HG03460 (cell line): ENCODE measurements at regions not wholly inside any gene's neighbourhood (a gene's known extent, or its start where the extent isn't known, plus 50 kb on each side); places are given as distances from the start of the nearest gene placed in this dataset.

ENCODE experiments used
- ATAC-seq: cut with Tn5 transposase; IDR thresholded peaks from one replicate; pipeline ENCODE4 v1.9.1; 2021; ENCODE audit not compliant: unreplicated experiment

DNA sequence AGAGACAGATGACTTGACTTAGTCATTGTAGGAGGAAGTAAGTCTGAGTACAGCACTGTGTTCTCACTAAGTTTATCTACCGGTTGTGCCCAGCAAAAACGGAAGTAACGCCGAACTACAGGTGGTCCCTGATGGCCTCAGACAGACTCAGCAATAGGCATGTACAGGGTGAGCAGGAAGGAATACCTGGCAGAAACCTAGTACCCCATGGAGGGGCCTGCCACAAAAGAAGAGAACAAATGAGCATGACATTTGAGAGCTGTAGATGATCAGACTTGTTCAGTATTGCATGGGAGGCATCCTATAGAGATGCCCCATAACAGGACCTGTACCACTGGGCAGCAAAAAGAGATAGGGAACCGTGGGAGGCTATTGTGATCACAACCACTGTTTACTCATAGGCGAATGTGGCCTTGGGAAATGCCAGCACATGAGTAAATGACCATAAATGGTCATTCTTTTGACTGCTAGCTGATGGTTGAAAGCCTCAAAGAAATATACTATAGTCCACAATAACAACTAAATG is 106.4 kb upstream of the TAB2 start:
- peak; percentile 61 for ATAC-seq

DNA sequence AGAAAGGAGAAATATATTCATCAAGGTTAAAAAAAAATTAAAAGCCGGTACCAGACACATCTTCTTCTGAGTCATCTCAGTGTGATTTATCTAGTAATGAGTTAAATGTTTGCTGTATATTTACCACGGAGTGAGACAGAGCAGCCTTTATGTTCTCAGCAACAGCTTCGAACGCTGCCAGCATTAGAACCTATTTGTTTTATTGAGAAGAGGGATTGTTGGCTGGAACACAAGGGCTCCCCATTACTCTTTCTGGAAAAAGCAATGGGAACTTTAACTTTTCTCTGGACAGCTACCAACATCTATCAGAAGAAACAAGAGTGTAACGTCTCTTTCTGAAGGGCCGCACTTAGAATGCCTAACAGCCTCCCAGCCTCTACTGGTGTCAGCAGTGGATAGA is 105.3 kb upstream of the TAB2 start:
- ATAC-seq = no peak

GRCh38 chr6:149212892-149213801 is 104.4 kb upstream of the TAB2 start:
- no peak for ATAC-seq

DNA sequence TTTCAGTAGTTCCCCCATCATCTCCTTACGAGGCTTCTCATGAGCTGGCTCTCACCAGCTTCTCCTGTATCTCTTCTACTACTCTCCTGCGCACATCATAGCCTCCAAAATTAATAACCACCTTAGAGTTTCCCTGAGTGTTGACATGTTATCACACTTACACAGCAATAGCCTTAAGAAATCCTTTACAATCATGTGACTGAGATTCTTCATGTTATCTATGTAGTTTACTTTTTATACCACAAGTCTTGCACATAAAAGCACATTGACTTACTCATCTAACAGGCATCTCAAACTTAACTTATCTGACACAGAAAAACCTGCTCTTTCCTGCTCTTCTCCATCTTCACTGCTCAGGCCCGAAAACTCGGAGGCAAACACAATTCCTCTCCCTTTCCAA is 103.7 kb upstream of the TAB2 start:
- ATAC-seq = no peak

GRCh38 chr6:149216459-149216858 is 101.1 kb upstream of the TAB2 start:
- no peak for ATAC-seq

GRCh38 chr6:149217466-149217888 is 100.0 kb upstream of the TAB2 start:
- ATAC-seq = peak; percentile 75

GRCh38 chr6:149218471-149218870 is 99.0 kb upstream of the TAB2 start:
- ATAC-seq = no peak

GRCh38 chr6:149218915-149219314 is 98.6 kb upstream of the TAB2 start:
- ATAC-seq = no peak

- ATAC-seq = no peak
These were observed 96.4 kb upstream of the TAB2 start for GRCh38 chr6:149220882-149221773.

DNA sequence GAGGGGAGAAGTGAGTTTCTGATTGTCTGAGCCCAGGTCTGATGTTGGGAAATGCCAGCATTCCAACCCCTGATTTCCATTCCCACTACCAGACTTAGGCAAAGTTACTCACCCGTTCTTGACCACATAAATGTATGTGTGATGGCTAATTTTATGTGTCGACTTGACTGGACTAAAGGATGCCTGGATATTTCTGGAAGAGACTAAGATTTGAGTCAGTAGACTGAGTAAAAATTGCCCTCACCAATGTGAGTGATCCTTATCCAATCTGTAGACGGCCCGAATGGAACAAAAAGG is 95.8 kb upstream of the TAB2 start:
- no peak for ATAC-seq

GRCh38 chr6:149223120-149223903 is 94.2 kb upstream of the TAB2 start:
- ATAC-seq = no peak

GRCh38 chr6:149223904-149224351 is 93.6 kb upstream of the TAB2 start:
- no peak for ATAC-seq

DNA sequence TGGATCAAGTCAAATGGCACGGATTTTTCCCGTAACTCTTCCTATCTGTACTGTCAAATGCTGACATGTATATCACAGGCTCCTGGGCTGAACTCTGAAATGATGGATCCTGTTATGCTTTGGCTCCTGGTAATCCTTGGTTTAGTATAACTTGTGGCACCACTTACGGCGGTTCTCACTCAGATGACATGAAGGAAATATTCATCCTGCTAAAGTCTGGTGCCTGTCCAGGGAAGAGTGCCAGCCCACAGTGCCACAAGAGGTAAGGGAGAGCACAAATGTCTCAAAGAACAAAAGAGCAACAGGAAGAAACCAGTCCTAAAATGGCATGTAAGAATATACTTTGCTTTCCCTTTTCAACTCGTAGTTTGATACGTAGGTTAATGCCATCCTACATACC is 93.1 kb upstream of the TAB2 start:
- ATAC-seq = no peak

DNA sequence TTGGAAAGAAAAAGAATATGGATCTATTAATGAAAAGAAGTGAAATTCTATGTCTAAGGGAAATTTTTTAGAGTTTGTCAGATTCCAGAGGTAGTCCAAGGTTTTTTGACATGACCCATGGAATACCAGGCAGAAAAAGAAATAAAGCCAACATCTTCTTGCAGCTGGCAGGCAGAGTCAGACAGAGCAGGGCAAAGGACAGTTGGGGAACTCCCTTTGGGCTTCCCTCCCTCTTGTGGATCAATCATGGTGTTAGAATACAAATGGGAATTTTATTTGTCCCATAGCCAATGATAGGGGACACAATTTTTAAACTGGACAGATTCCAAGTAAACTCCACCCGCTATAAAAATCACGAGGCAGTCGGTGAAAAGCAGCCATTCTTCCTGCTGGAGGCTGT is 92.1 kb upstream of the TAB2 start:
- no peak for ATAC-seq

DNA sequence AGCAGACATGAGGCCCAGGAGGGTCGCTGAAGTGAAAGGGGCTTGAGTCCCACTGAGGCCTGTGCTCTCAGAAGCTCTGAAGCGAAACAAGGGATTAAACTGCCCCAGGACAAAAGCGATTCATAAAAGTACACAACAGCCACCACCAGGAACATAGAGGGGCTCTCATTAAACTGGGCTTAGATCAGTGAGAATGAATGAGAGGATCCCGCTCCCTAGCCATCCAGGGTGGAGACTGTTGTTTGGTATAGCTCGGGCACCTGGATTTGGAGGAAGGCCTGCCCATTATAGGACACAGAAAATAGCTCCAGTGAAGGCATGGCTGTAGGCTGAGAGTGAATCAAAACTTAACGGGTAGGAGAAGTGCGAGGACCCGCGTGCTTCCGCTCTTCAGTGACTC is 91.6 kb upstream of the TAB2 start:
- no peak for ATAC-seq

DNA sequence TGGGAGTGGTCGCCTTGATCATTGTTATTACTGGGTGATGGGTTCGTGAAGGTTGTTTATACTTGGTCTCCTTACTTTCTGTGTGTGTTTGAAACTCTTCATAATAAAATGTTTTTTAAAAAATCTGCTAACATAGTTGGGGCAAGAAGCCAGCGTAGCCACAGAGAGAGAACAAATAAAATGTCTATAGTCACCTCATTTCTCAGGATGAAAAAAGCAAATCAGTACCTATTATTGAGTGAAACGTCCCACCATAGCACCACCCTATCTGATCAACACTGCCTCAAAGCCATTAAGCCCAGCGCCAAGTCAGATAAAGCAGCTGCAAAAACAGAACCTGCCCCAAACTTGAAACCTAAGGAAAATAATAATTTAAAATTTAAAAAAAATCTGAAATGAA is 89.7 kb upstream of the TAB2 start:
- ATAC-seq = no peak

DNA sequence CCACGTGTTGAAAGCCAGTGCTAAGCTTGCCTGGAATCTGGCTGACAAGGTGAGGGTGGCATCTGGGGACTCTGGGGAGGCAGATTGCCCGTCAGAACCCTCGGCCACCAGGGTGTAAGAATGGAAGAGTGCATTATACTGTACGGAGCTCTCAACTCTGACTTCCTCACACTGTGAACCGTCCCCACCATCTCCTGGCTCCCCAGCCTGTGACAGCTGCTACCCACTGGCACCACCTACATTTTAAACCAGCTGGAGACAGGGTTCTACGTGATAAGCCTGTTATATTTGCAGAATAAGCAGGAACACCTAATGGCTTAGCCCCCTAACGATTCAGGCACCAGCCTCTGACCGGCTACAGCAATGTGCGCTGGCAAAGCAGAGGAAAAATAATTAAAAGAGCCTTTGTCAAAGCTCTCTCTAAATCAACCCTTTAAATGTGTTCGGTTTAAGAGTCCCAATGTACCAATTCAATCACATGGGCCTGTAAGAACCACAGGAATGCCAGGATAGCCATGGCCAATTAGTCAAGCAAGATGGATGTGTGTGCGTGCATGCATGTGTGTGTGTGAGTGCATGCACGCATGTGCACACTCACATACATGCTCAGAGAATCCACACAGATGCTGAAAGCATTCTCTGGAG is 89.1 kb upstream of the TAB2 start:
- ATAC-seq = no peak

GRCh38 chr6:149229096-149229495 is 88.4 kb upstream of the TAB2 start:
- ATAC-seq = no peak

DNA sequence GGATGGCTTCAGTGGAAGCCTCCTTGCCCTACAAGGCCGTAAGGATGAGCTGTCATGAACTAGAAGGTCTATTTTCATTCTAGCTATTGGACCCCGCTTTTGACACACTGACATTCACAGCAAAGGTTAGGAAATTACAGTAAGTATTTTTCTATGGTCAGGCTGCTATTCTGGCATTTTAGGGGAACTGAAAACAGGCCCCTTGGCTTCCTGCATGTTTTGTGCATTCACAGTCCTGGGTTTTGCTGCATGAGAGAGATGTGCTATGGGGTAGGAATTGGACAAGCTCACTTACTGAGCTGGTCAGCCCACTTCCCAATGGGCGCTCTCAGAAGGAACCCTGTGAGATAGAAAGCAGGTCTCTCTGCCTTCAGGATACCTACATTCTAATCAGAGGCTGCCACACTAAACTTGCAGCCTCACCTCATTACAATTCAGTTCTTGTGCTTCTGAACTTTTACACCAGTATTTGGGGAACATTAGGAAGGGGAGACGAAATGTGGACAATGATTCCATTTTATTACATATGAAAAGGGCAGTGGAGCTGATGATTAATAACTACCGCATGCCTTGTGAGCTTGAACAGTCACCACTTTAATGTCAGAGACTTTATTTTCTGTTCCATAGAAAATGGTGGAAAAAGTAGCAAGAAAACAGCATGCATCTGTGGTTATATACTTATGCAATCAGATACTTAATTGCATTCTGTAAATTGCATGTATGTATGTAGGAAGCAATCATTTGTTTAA is 86.6 kb upstream of the TAB2 start:
- ATAC-seq = no peak

DNA sequence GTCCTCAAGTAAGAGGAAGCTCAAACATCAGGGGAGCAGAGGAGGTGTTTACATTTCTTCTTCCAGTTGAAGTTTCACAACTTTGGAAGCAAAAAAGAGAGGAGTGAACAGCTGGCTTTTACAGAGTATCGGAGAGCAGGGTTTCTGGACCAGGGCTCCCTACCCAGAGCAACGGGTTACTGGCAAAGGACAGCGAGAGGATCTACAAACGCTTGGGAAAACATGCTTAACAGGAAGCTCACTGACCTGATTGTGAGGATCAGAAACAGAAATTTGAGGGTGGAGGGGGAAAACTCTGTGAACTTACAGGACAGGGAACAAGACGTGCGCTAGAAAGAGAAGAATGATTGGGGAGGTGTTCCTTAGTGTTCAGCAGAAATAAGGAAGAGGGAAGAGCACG is 85.7 kb upstream of the TAB2 start:
- ATAC-seq = no peak
